H1 (cell line): ENCODE measurements at regions not wholly inside any gene's neighbourhood (a gene's known extent, or its start where the extent isn't known, plus 50 kb on each side); places are given as distances from the start of the nearest gene placed in this dataset.

Experiments used
- CTCF ChIA-PET: fragments of 300-600 bp; sonication (Branson Sonifier 250); formaldehyde crosslinking; loops from one replicate; lab custom pipeline; 2021; ENCODE audit not compliant: partially characterized antibody; lab: Charles Lee
- POLR2A ChIA-PET: fragments of 300-600 bp; sonication (Branson Sonifier 250); formaldehyde crosslinking; loops from one replicate; lab custom pipeline; 2021; ENCODE audit warnings: inconsistent platforms; ENCODE audit not compliant: partially characterized antibody; lab: Charles Lee
- DNase-seq, 2 experiments: peaks; one replicate each; pipeline versions ENCODE4 v3.0.0 to v3.0.0-alpha.2; 2010 to 2022; ENCODE audit warnings: low spot score in 2 of 2, low read depth in 1 of 2, mixed read lengths in 1 of 2
- FAIRE-seq: peaks from 2 replicates; lab custom pipeline; 2011; peaks lifted over from hg19 to GRCh38; lab: Jason Lieb, UNC
- H2AFZ ChIP-seq: 2 replicates; pipeline ENCODE4 v1.8.1; 2012; ENCODE audit warnings: low read length, inconsistent platforms
- H2AK5ac ChIP-seq: 2 replicates; pipeline ENCODE4 v1.6.1; 2013; ENCODE audit warnings: low read depth, low read length
- H2BK120ac ChIP-seq: replicated peaks from 2 replicates; pipeline ENCODE3; 2013; ENCODE audit warnings: low read depth, low read length, inconsistent platforms
- H2BK12ac ChIP-seq: 2 replicates; pipeline ENCODE4 v1.6.1; 2013; ENCODE audit warnings: low read depth, low read length
- H2BK15ac ChIP-seq: 2 replicates; pipeline ENCODE4 v1.6.1; 2013; ENCODE audit warnings: low read length
- H2BK20ac ChIP-seq: 2 replicates; pipeline ENCODE4 v1.6.1; 2013; ENCODE audit warnings: low read length
- H2BK5ac ChIP-seq: 2 replicates; pipeline ENCODE4 v1.6.1; 2013; ENCODE audit warnings: low read depth, low read length
- H3K14ac ChIP-seq: 2 replicates; pipeline ENCODE4 v1.6.1; 2013; ENCODE audit warnings: inconsistent platforms; ENCODE audit not compliant: insufficient read length
- H3K18ac ChIP-seq: 2 replicates; pipeline ENCODE4 v1.6.1; 2013; ENCODE audit warnings: low read length; ENCODE audit errors: extremely low read depth
- H3K23ac ChIP-seq: 2 replicates; pipeline ENCODE4 v1.6.1; 2013; ENCODE audit warnings: inconsistent platforms; ENCODE audit not compliant: insufficient read length
- H3K23me2 ChIP-seq: 2 replicates; pipeline ENCODE4 v1.6.1; 2013; ENCODE audit warnings: low read depth, low read length
- H3K27ac ChIP-seq: 2 replicates; pipeline ENCODE4 v1.6.1; 2011; ENCODE audit warnings: low read depth, low read length, inconsistent platforms
- H3K27me3 ChIP-seq, 4 experiments: replicated peaks in 1 of 4; 1 replicate in 1 of 4; 2 replicates in 3 of 4; pipeline versions ENCODE4 v1.6.1 to v1.8.1; 2011 to 2013; ENCODE audit warnings: low read length in 3 of 4, mild to moderate bottlenecking in 3 of 4, inconsistent platforms in 2 of 4, mixed read lengths in 2 of 4, moderate library complexity in 1 of 4; ENCODE audit not compliant: control insufficient read depth in 3 of 4, insufficient read depth in 3 of 4; ENCODE audit errors: extremely low read depth in 1 of 4
- H3K36me3 ChIP-seq, 4 experiments: 2 replicates each; pipeline versions ENCODE4 v1.6.1 to v1.8.1; 2011 to 2013; ENCODE audit warnings: mild to moderate bottlenecking in 4 of 4, low read length in 3 of 4, moderate library complexity in 2 of 4, control low read depth in 1 of 4, inconsistent platforms in 1 of 4; ENCODE audit not compliant: insufficient read depth in 4 of 4, control insufficient read depth in 2 of 4
- H3K4ac ChIP-seq: replicated peaks from 2 replicates; pipeline ENCODE3; 2013; ENCODE audit warnings: low read length, low read depth, mixed read lengths, inconsistent platforms; ENCODE audit not compliant: insufficient read length
- H3K4me1 ChIP-seq, 4 experiments: replicated peaks in 1 of 4; 1 replicate in 1 of 4; 2 replicates in 3 of 4; pipeline versions ENCODE4 v1.6.1 to v1.8.1; 2011 to 2013; ENCODE audit warnings: low read length in 3 of 4, inconsistent platforms in 2 of 4, mixed read lengths in 1 of 4; ENCODE audit not compliant: insufficient read depth in 4 of 4, control insufficient read depth in 3 of 4
- H3K4me2 ChIP-seq, 2 experiments: 2 replicates each; pipeline versions ENCODE4 v1.6.1 to v1.8.1; 2011 to 2013; ENCODE audit warnings: low read depth in 2 of 2, low read length in 2 of 2, control low read depth in 1 of 2, inconsistent platforms in 1 of 2, mild to moderate bottlenecking in 1 of 2; ENCODE audit not compliant: insufficient read depth in 1 of 2
- H3K4me3 ChIP-seq, 4 experiments: fragments of 200-600, 300-600 bp in 1 of 4; sonication (generic), shearing (Covaris generic), sonication (Bioruptor Twin) in 1 of 4; 2 replicates each; pipeline versions ENCODE4 v1.5.1 to v1.8.1; 2011 to 2016; ENCODE audit warnings: low read length in 4 of 4, low read depth in 3 of 4, control low read depth in 2 of 4, inconsistent platforms in 2 of 4, mild to moderate bottlenecking in 2 of 4, mixed read lengths in 1 of 4, moderate library complexity in 1 of 4; ENCODE audit not compliant: insufficient read depth in 2 of 4; ENCODE audit errors: extremely low read depth in 1 of 4
- H3K56ac ChIP-seq: replicated peaks from 2 replicates; pipeline ENCODE3; 2013; ENCODE audit warnings: low read depth, mild to moderate bottlenecking, mixed read lengths, low read length, inconsistent platforms; ENCODE audit not compliant: insufficient read length
- H3K79me1 ChIP-seq: 2 replicates; pipeline ENCODE4 v1.6.1; 2013; ENCODE audit warnings: low read depth, low read length, control low read depth
- H3K79me2 ChIP-seq, 2 experiments: 2 replicates each; pipeline versions ENCODE4 v1.6.1 to v1.8.1; 2012 to 2013; ENCODE audit warnings: low read length in 2 of 2, mild to moderate bottlenecking in 2 of 2, inconsistent platforms in 1 of 2; ENCODE audit not compliant: insufficient read depth in 2 of 2, control insufficient read depth in 1 of 2
- H3K9ac ChIP-seq, 4 experiments: replicated peaks in 1 of 4; 1 replicate in 1 of 4; 2 replicates in 3 of 4; pipeline versions ENCODE4 v1.6.1 to v1.8.1; 2011 to 2013; ENCODE audit warnings: low read depth in 3 of 4, low read length in 3 of 4, control low read depth in 2 of 4, mild to moderate bottlenecking in 2 of 4, moderate library complexity in 2 of 4, inconsistent platforms in 1 of 4; ENCODE audit errors: extremely low read depth in 1 of 4
- H3K9me3 ChIP-seq, 2 experiments: 2 replicates each; pipeline versions ENCODE4 v1.6.1 to v1.8.1; 2012 to 2013; ENCODE audit warnings: mild to moderate bottlenecking in 2 of 2, moderate library complexity in 2 of 2, control low read depth in 1 of 2, inconsistent platforms in 1 of 2, low read depth in 1 of 2, low read length in 1 of 2, mixed read lengths in 1 of 2; ENCODE audit not compliant: insufficient read depth in 2 of 2
- H4K20me1 ChIP-seq, 2 experiments: replicated peaks in 1 of 2; 2 replicates each; pipeline versions ENCODE3 to v1.8.1; 2011 to 2013; ENCODE audit warnings: inconsistent platforms in 2 of 2, low read length in 2 of 2, mild to moderate bottlenecking in 1 of 2; ENCODE audit not compliant: insufficient read depth in 2 of 2, control insufficient read depth in 1 of 2
- H4K5ac ChIP-seq: 2 replicates; pipeline ENCODE4 v1.6.1; 2013; ENCODE audit warnings: low read length, low read depth, mixed read lengths, inconsistent platforms; ENCODE audit not compliant: insufficient read length
- H4K8ac ChIP-seq: 2 replicates; pipeline ENCODE4 v1.8.0; 2013; ENCODE audit warnings: mild to moderate bottlenecking, moderate library complexity, low read length, inconsistent platforms; ENCODE audit not compliant: insufficient read depth; ENCODE audit errors: extremely low read depth
- H4K91ac ChIP-seq: replicated peaks from 2 replicates; pipeline ENCODE3; 2013; ENCODE audit warnings: low read length, mixed read lengths, inconsistent platforms; ENCODE audit not compliant: insufficient read length
- BRCA1 ChIP-seq: IDR thresholded peaks from 2 replicates; pipeline ENCODE4 v1.6.1; 2012; ENCODE audit warnings: low read depth, low read length, improper control_type of control experiment
- CBX8 ChIP-seq: fragments of 300-800, 300-1000 bp; sonication (generic); IDR thresholded peaks from 2 replicates; pipeline ENCODE4 v1.7.1; 2016; ENCODE audit warnings: low read depth, low read length, borderline replicate concordance
- CEBPB ChIP-seq: IDR thresholded peaks from 2 replicates; pipeline ENCODE4 v1.6.1; 2012; ENCODE audit warnings: low read depth, low read length
- CTCF ChIP-seq, 3 experiments: IDR thresholded peaks; 1 replicate in 2 of 3; 2 replicates in 1 of 3; pipeline versions ENCODE4 v1.5.1 to v1.6.1; 2011; ENCODE audit warnings: low read length in 3 of 3, mild to moderate bottlenecking in 3 of 3, inconsistent platforms in 2 of 3, low read depth in 1 of 3, moderate library complexity in 1 of 3; ENCODE audit not compliant: insufficient read depth in 1 of 3; ENCODE audit errors: control extremely low read depth in 1 of 3
- FOSL1 ChIP-seq: IDR thresholded peaks from 2 replicates; pipeline ENCODE4 v1.6.1; 2011; ENCODE audit warnings: mild to moderate bottlenecking, low read depth, low read length, moderate library complexity; ENCODE audit not compliant: insufficient read depth
- GTF2F1 ChIP-seq: IDR thresholded peaks from 2 replicates; pipeline ENCODE4 v1.6.1; 2012; ENCODE audit warnings: low read depth, low read length, improper control_type of control experiment, borderline replicate concordance
- HDAC6 ChIP-seq: IDR thresholded peaks from one replicate; pipeline ENCODE4 v1.7.1; 2012; ENCODE audit warnings: low read depth, mild to moderate bottlenecking, inconsistent platforms, low read length, moderate library complexity
- KDM4A ChIP-seq: IDR thresholded peaks from one replicate; pipeline ENCODE4 v1.7.1; 2012; ENCODE audit warnings: low read depth, mild to moderate bottlenecking, moderate library complexity, low read length, inconsistent platforms; ENCODE audit not compliant: severe bottlenecking
- MAFK ChIP-seq: IDR thresholded peaks from 2 replicates; pipeline ENCODE4 v1.6.1; 2012; ENCODE audit warnings: low read depth, mild to moderate bottlenecking, improper control_type of control experiment, low read length
- NANOG ChIP-seq: IDR thresholded peaks from 2 replicates; pipeline ENCODE4 v1.6.1; 2011; ENCODE audit warnings: low read length, low read depth, mild to moderate bottlenecking, inconsistent platforms; ENCODE audit not compliant: insufficient read depth, poor library complexity, severe bottlenecking
- NRF1 ChIP-seq: IDR thresholded peaks from 2 replicates; pipeline ENCODE4 v1.6.1; 2011; ENCODE audit warnings: mild to moderate bottlenecking, low read depth, low read length, improper control_type of control experiment
- PHF8 ChIP-seq: fragments of 200-600 bp; sonication (generic); conservative IDR thresholded peaks from 2 replicates; pipeline ENCODE4 v1.7.1; 2012; ENCODE audit warnings: low read depth, mild to moderate bottlenecking, inconsistent platforms, low read length, moderate library complexity
- POU5F1 ChIP-seq: IDR thresholded peaks from 2 replicates; pipeline ENCODE4 v1.6.1; 2011; ENCODE audit warnings: low read depth, mild to moderate bottlenecking, low read length, moderate library complexity
- TAF7 ChIP-seq: optimal IDR thresholded peaks from 2 replicates; pipeline ENCODE3; 2011; ENCODE audit warnings: low read depth, mild to moderate bottlenecking, inconsistent platforms, low read length, moderate library complexity, borderline replicate concordance

- Histone ChIP-seq H3K56ac (no peak overlapping the region), H3K23ac (no peak overlapping the region), H3K4me2 (no peak overlapping the region), H3K4me1 (no peaks in the 10 kb centered on the region), H3K18ac (no peak overlapping the region), H3K79me1 (no peaks in the 10 kb centered on the region), H2BK5ac (no peak overlapping the region), H3K79me2 (no peaks in the 10 kb centered on the region), H3K23me2 (no peaks in the 10 kb centered on the region), H2BK120ac (no peak overlapping the region), H4K8ac (no peak overlapping the region), H4K20me1 (no peaks in the 10 kb centered on the region), H3K9me3 (no peaks in the 10 kb centered on the region), H2AK5ac (no peak overlapping the region), H2BK15ac (no peak overlapping the region), H3K27me3 (no peaks in the 10 kb centered on the region), H3K14ac (no peak overlapping the region), H3K36me3 (no peaks in the 10 kb centered on the region), H3K4me3 (no peak overlapping the region), H3K9ac (no peak overlapping the region), H2BK20ac (no peak overlapping the region), H4K5ac (no peak overlapping the region), H4K91ac (no peak overlapping the region), H2BK12ac (no peak overlapping the region), H3K4ac (no peak overlapping the region), H2AFZ (no peak overlapping the region), H3K27ac (no peak overlapping the region)
- ChIA-PET CTCF (no interaction called here), POLR2A (no interaction called here)
- DNase-seq: no peak
- no peak for FAIRE-seq
- TF ChIP-seq FOSL1: no peak
- no peak for TF ChIP-seq CBX8
- TF ChIP-seq NANOG: no peak
- TF ChIP-seq CTCF (IDR thresholded peaks at IDR 0.05; ENCODE audit: control extremely low read depth in 1 of 3, insufficient read depth in 1 of 3, low read depth in 1 of 3, low read length in 3 of 3): no peak
- TF ChIP-seq TAF7: no peak
- TF ChIP-seq KDM4A: no peak
- TF ChIP-seq HDAC6: no peak
- no peak for TF ChIP-seq POU5F1
- TF ChIP-seq GTF2F1: no peak
- TF ChIP-seq NRF1: no peak
- TF ChIP-seq BRCA1: no peak
- no peak for TF ChIP-seq CEBPB
- no peak for TF ChIP-seq MAFK
- no peak for TF ChIP-seq PHF8
Measured at GRCh38 chr13:90999401-90999800, 348.1 kb upstream of the MIR17HG start.
